GM19328 (cell line): ENCODE measurements at regions not wholly inside any gene's neighbourhood (a gene's known extent, or its start where the extent isn't known, plus 50 kb on each side); places are given as distances from the start of the nearest gene placed in this dataset.
"Not testable (repeated sequence)": the region's sequence is repeated elsewhere in the genome, so short reads cannot be mapped to it uniquely, and the experiment has no call there.

ENCODE experiments used
- ATAC-seq: cut with Tn5 transposase; IDR thresholded peaks from one replicate; pipeline ENCODE4 v1.9.1; 2021; ENCODE audit warnings: mild to moderate bottlenecking, moderate library complexity; ENCODE audit not compliant: unreplicated experiment

- not testable (repeated sequence) for ATAC-seq
Measured at GRCh38 chr16:48059190-48059589, 96.6 kb downstream of the ABCC12 start.

- ATAC-seq = no peak
Measured at GRCh38 chr16:48057048-48057447, 98.7 kb downstream of the ABCC12 start.

GRCh38 chr16:48054881-48055601 lies 100.8 kb downstream of the ABCC12 start:
- ATAC-seq = no peak

- no peak for ATAC-seq
Measured at GRCh38 chr16:48053418-48053745, 102.4 kb downstream of the ABCC12 start.

- ATAC-seq = no peak
Measured at GRCh38 chr16:48052731-48053417, 102.9 kb downstream of the ABCC12 start.

GRCh38 chr16:48050871-48051270 lies 104.9 kb downstream of the ABCC12 start:
- no peak for ATAC-seq

GRCh38 chr16:48049847-48050246 lies 105.9 kb downstream of the ABCC12 start:
- ATAC-seq = no peak

- ATAC-seq = no peak
Measured at GRCh38 chr16:48047720-48048119, 108.1 kb downstream of the ABCC12 start.

- ATAC-seq = no peak
Measured at GRCh38 chr16:48047241-48047640, 108.6 kb downstream of the ABCC12 start.

GRCh38 chr16:48044117-48044516 lies 111.7 kb downstream of the ABCC12 start:
- no peak for ATAC-seq

GRCh38 chr16:48041981-48042421 lies 113.8 kb downstream of the ABCC12 start:
- no peak for ATAC-seq

GRCh38 chr16:48035142-48035541 lies 120.7 kb downstream of the ABCC12 start:
- ATAC-seq = no peak

GRCh38 chr16:48030926-48031325 lies 124.9 kb downstream of the ABCC12 start:
- ATAC-seq = no peak

GRCh38 chr16:48029768-48030167 lies 126.0 kb downstream of the ABCC12 start:
- no peak for ATAC-seq

- no peak for ATAC-seq
Measured at GRCh38 chr16:48025359-48025758, 130.4 kb downstream of the ABCC12 start.

- ATAC-seq = no peak
Measured at GRCh38 chr16:48024042-48024441, 131.8 kb downstream of the ABCC12 start.

- no peak for ATAC-seq
Measured at GRCh38 chr16:48022496-48022895, 133.3 kb downstream of the ABCC12 start.

- ATAC-seq = not testable (repeated sequence)
Measured at GRCh38 chr16:48020617-48021016, 135.2 kb downstream of the ABCC12 start.

- ATAC-seq = no peak
Measured at GRCh38 chr16:48014349-48015135, 141.3 kb downstream of the ABCC12 start.

- no peak for ATAC-seq
Measured at GRCh38 chr16:48013491-48013901, 142.3 kb downstream of the ABCC12 start.

GRCh38 chr16:48011878-48012658 lies 143.7 kb downstream of the ABCC12 start:
- ATAC-seq = no peak
